HUES48 (cell line): ENCODE measurements at regions not wholly inside any gene's neighbourhood (a gene's known extent, or its start where the extent isn't known, plus 50 kb on each side); places are given as distances from the start of the nearest gene placed in this dataset.

Experiments
- H3K27ac ChIP-seq: one replicate; pipeline ENCODE4 v1.7.0; 2013; ENCODE audit warnings: low read depth, low read length, inconsistent platforms
- H3K27me3 ChIP-seq: 2 replicates; pipeline ENCODE4 v1.6.1; 2013; ENCODE audit warnings: mild to moderate bottlenecking, low read length; ENCODE audit not compliant: control insufficient read depth, insufficient read depth
- H3K36me3 ChIP-seq: 2 replicates; pipeline ENCODE4 v1.6.1; 2013; ENCODE audit warnings: low read length; ENCODE audit not compliant: control insufficient read depth, insufficient read depth
- H3K4me1 ChIP-seq: 2 replicates; pipeline ENCODE4 v1.6.1; 2013; ENCODE audit warnings: mild to moderate bottlenecking, low read length; ENCODE audit not compliant: control insufficient read depth, insufficient read depth
- H3K4me3 ChIP-seq: 2 replicates; pipeline ENCODE4 v1.5.1; 2013; ENCODE audit warnings: mild to moderate bottlenecking, low read depth, low read length
- H3K9ac ChIP-seq: 2 replicates; pipeline ENCODE4 v1.6.1; 2013; ENCODE audit warnings: mild to moderate bottlenecking, low read depth, low read length, moderate library complexity
- H3K9me3 ChIP-seq: 2 replicates; pipeline ENCODE4 v1.6.1; 2013; ENCODE audit warnings: low read length; ENCODE audit not compliant: control insufficient read depth, insufficient read depth

DNA sequence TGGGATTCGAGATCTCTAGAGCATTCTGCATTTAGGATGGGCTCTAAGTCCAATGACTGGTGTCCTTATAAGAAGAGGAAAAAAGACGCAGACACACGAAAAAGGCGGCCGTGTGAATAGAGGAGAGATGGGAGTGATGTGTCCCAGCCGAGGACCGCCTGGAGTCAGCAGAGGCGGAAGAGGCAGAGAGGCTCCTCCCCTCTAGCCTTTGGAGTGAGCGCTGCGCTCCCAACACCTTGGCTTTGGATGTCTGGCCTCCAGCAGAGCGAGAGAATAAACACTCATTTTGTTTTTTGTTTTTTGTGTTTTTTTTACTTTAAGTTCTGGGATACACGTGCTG is 83.0 kb upstream of the RTL6 start:
- no peak overlapping the region for H3K27ac ChIP-seq
- H3K36me3 ChIP-seq, result no peaks in the 10 kb centered on the region
- H3K4me1 ChIP-seq, result no peaks in the 10 kb centered on the region
- no peak overlapping the region for H3K4me3 ChIP-seq
- H3K9me3 ChIP-seq, result no peaks in the 10 kb centered on the region
- no peaks in the 10 kb centered on the region for H3K27me3 ChIP-seq
- H3K9ac ChIP-seq, result no peak overlapping the region

DNA sequence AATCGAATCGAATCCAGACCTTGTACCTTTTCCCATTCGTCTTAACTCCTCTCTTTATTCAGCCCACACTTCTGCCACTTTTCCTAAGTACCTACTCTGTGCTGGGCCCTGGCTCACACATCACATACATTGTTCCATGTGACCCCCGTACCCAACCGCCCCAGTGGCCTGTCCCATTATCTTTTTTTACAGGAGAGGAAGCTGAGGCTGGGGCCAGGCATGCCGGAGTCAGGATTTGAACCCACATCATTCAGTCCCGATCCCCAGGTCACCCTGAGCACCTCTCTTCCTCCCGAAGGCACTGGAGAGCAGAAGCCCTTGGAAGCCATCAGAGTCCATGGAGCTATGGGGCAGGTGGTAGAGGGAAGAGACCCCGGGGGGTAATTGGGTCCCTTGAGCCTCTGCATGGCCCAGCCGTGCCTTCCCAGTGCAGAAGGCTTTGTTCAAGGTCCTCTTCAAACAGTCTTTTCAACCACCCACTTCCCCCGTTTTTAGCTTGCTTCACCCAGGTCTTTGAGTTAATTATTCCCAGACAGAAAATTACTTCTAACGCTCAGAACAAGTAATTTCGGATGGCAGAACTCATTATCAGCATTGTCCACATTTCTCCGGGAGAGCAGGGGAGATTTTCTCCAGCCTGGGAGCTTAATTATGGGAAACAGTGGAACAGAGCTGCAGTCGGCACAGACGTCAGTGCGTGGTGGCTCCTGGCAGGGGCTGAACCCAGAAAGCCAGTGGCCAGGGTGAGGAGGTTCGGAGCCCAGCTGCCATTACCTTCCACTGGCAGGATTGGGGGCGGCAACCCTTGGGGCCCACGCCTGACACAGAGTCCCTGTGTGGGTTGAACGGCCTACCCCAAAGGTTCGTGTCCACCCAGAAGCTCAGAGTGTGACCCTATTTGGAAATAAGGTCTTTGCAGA is 82.4 kb upstream of the RTL6 start:
- Histone ChIP-seq H3K9ac (no peak overlapping the region), H3K27ac (no peak overlapping the region), H3K4me1 (no peaks in the 10 kb centered on the region), H3K4me3 (no peak overlapping the region), H3K27me3 (no peaks in the 10 kb centered on the region), H3K36me3 (no peaks in the 10 kb centered on the region), H3K9me3 (no peaks in the 10 kb centered on the region)

DNA sequence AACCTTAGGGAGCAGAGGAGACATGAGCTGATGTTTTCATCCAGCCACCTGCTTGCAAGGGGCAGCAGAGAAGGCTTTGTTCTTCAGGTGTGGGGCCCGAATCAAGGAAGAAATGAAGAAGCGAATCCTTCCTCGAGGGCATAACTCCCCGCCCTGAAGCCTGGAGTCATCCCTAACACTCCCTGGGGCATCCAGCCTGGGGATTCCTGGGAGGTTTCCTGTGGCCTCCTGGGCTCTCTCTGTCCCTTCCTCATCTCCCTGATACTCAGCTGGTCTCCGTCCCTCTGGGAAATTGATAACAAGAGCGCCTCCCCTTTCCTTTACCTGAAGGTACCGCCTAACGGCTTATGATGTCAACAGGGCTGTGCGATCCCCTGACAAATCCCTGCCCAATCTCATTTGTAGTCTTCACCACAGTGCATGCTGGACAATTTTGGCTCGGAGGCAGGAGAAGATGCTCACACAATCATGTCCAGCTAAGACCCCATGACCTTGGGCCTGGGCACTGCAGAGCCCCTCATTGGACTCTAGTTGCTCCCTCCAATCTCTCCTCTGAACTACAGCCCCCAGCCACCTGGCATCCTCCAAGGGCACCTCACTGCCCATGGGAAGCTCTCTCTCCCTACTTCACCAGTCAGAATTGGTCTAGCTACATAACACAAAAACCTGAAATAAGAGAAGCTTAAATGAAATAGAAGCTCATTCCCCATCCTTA is 80.6 kb upstream of the RTL6 start:
- H3K27me3 ChIP-seq, result no peaks in the 10 kb centered on the region
- no peak overlapping the region for H3K27ac ChIP-seq
- H3K36me3 ChIP-seq, result no peaks in the 10 kb centered on the region
- H3K4me3 ChIP-seq, result no peak overlapping the region
- no peaks in the 10 kb centered on the region for H3K4me1 ChIP-seq
- H3K9ac ChIP-seq, result no peak overlapping the region
- no peaks in the 10 kb centered on the region for H3K9me3 ChIP-seq

GRCh38 chr22:44578110-44578457 is 80.1 kb upstream of the RTL6 start:
- Histone ChIP-seq H3K27ac (no peak overlapping the region), H3K4me3 (no peak overlapping the region), H3K9me3 (no peaks in the 10 kb centered on the region), H3K9ac (no peak overlapping the region), H3K4me1 (no peaks in the 10 kb centered on the region), H3K27me3 (no peaks in the 10 kb centered on the region), H3K36me3 (no peaks in the 10 kb centered on the region)

DNA sequence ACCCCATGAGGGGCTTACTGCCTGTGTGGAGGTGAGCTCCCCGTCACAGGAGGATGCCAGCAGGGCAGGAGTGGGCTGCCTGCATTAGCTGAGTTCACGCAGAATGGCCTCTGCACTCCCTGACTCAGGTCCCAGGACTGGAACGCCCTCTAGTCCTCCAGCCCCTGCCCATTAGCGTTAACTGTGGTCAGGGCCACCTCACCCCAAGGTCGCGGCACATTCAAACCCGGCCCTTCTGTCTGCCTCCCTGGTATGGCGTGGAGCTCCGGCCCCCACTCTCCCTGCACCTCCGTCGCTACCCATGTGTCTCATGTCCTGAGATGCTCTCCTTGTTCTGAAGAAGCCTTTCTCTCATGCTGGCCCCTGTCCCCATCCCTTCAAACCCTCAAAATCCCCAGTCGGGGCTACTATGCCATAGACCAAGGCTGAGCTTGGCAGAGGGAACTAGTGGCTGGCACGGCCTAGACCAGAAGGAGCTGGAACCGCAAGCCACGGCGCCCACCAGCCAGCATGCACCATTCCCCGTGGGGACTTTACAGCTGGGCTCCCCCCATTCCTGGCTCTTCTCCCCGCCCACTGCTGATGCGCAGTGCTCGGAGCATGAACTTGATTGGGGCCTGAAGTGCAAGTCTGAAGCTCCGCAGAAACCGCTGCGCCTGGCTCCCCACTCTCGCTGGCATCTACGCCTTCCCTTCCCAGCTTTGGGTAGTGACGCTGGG is 79.5 kb upstream of the RTL6 start:
- Histone ChIP-seq H3K9me3 (no peaks in the 10 kb centered on the region), H3K27ac (no peak overlapping the region), H3K4me1 (no peaks in the 10 kb centered on the region), H3K27me3 (no peaks in the 10 kb centered on the region), H3K9ac (no peak overlapping the region), H3K4me3 (no peak overlapping the region), H3K36me3 (no peaks in the 10 kb centered on the region)

GRCh38 chr22:44576311-44577260 is 78.6 kb upstream of the RTL6 start:
- no peak overlapping the region for H3K9ac ChIP-seq
- H3K27ac ChIP-seq, result no peak overlapping the region
- no peaks in the 10 kb centered on the region for H3K27me3 ChIP-seq
- H3K36me3 ChIP-seq, result no peaks in the 10 kb centered on the region
- no peak overlapping the region for H3K4me3 ChIP-seq
- no peaks in the 10 kb centered on the region for H3K9me3 ChIP-seq
- no peaks in the 10 kb centered on the region for H3K4me1 ChIP-seq

- no peak overlapping the region for H3K9ac ChIP-seq
- no peak overlapping the region for H3K4me3 ChIP-seq
- no peaks in the 10 kb centered on the region for H3K9me3 ChIP-seq
- no peak overlapping the region for H3K27ac ChIP-seq
- no peaks in the 10 kb centered on the region for H3K4me1 ChIP-seq
- H3K27me3 ChIP-seq, result no peaks in the 10 kb centered on the region
- no peaks in the 10 kb centered on the region for H3K36me3 ChIP-seq
Observed at GRCh38 chr22:44575381-44576268, 77.6 kb upstream of the RTL6 start.

- Histone ChIP-seq H3K4me3 (no peak overlapping the region), H3K27ac (no peak overlapping the region), H3K27me3 (no peaks in the 10 kb centered on the region), H3K36me3 (no peaks in the 10 kb centered on the region), H3K4me1 (no peaks in the 10 kb centered on the region), H3K9me3 (no peaks in the 10 kb centered on the region), H3K9ac (no peak overlapping the region)
Observed at GRCh38 chr22:44574640-44575380, 76.8 kb upstream of the RTL6 start.

DNA sequence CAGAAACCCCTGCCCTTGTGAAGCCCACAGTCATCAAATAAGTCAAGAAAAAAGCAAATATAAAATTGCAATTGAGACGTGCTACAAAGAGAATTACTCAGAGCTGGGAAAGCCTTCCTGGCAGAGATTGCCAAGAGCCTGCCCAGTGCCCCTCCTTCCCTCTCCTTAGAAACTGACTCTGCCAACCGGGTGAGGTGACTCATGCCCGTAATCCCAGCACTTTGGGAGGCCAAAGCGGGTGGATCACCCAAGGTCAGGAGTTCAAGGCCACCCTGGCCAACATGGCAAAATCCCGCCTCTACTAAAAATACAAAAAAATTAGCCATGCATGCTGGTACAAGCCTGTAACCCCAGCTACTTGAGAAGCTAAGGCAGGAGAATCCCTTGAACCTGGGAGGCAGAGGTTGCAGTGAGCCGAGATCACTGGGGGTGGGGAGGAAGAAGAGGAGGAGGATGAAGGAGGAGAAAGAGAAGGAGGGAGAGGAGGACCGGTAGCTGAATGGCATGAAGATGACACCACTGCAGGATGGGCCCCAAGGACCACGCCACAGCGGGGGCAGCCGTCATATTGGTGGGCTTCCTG is 76.1 kb upstream of the RTL6 start:
- Histone ChIP-seq H3K4me1 (no peaks in the 10 kb centered on the region), H3K36me3 (no peaks in the 10 kb centered on the region), H3K9ac (no peak overlapping the region), H3K4me3 (no peak overlapping the region), H3K27ac (no peak overlapping the region), H3K27me3 (no peaks in the 10 kb centered on the region), H3K9me3 (no peaks in the 10 kb centered on the region)
